Heart left ventricle (tissue), 16 donors: ENCODE measurements at regions not wholly inside any gene's neighbourhood (a gene's known extent, or its start where the extent isn't known, plus 50 kb on each side); places are given as distances from the start of the nearest gene placed in this dataset.

Experiments used
- ATAC-seq, 4 donors: fragments of 200-7000 bp; cut with Tn5 transposase; one replicate each; pipeline ENCODE4 v1.9.1; 2020 to 2022; ENCODE audit warnings: moderate library complexity in 4 of 4, mild to moderate bottlenecking in 3 of 4, moderate number of reproducible peaks in 1 of 4
- DNase-seq, 5 donors: peaks; one replicate each; pipeline ENCODE4 v3.0.0-alpha.2; 2020
- H3K27ac ChIP-seq, 12 donors: fragments of 200-600 bp; sonication (generic) in 4 of 12; one replicate each; pipeline versions ENCODE4 v1.5.0 to v1.8.0; 2016 to 2022; ENCODE audit warnings: mild to moderate bottlenecking in 2 of 12
- H3K27me3 ChIP-seq, 9 donors: fragments of 200-600 bp; sonication (generic) in 2 of 9; one replicate each; pipeline versions ENCODE4 v1.5.1 to v1.8.0; 2016 to 2022; ENCODE audit warnings: mild to moderate bottlenecking in 3 of 9
- H3K36me3 ChIP-seq, 9 donors: fragments of 200-600 bp; sonication (generic) in 2 of 9; one replicate each; pipeline versions ENCODE4 v1.5.0 to v1.8.0; 2018 to 2022; ENCODE audit warnings: mild to moderate bottlenecking in 2 of 9
- H3K4me1 ChIP-seq, 12 donors: fragments of 200-600 bp; sonication (generic) in 4 of 12; one replicate each; pipeline versions ENCODE4 v1.5.0 to v1.8.0; 2016 to 2022; ENCODE audit warnings: mild to moderate bottlenecking in 3 of 12
- H3K4me3 ChIP-seq, 12 donors: fragments of 200-600 bp; sonication (generic) in 4 of 12; one replicate each; pipeline versions ENCODE4 v1.5.0 to v1.8.0; 2017 to 2022; ENCODE audit warnings: mild to moderate bottlenecking in 9 of 12, moderate library complexity in 4 of 12
- H3K9me3 ChIP-seq, 12 donors: fragments of 200-600 bp; sonication (generic) in 4 of 12; one replicate each; pipeline versions ENCODE4 v1.5.0 to v1.8.0; 2016 to 2022; ENCODE audit warnings: mild to moderate bottlenecking in 1 of 12
- POLR2A ChIP-seq, 2 donors: fragments of 450-650 bp; IDR thresholded peaks; one replicate each; pipeline ENCODE4 v1.6.1; 2017; ENCODE audit warnings: antibody characterized with exemption in 2 of 2, mild to moderate bottlenecking in 2 of 2, moderate library complexity in 2 of 2
- WGBS, 4 donors: extraction: QIAGEN DNeasy Blood & Tissue Kit in 2 of 4; methylation state at CpG; one replicate each; pipeline versions ENCODE4 v1.1.5 to v1.1.7; 2013 to 2018; 5-methylcytosine and 5-hydroxymethylcytosine counted together
- intact Hi-C, 10 donors: fragments of 100-400 bp; cut with DNase I; formaldehyde crosslinking; loops; one replicate each; pipeline versions ENCODE4 v1.11.1 to v1.14.2; 2022
- TF ChIP-seq, protein P1 (sequence below), 12 donors: fragments of 200-600 bp; sonication (generic) in 4 of 12; IDR thresholded peaks; one replicate each; pipeline versions ENCODE4 v1.5.0 to v1.8.0; 2018 to 2022; ENCODE audit warnings: antibody characterized with exemption in 12 of 12, mild to moderate bottlenecking in 5 of 12
- donor health status: ischemic (EF 13 %, LVEDD 7.1; RV severe dilation, severe dysfunction).
- donor health status: healthy with polysubstance abuse.
- donor health status: DM: no; HTN: yes; CAD: no.
- donor health status: DM: no; HTN: no; CAD: no.
- donor health status: ischemic (EF 25% LVEDD 6.9; RV normal size, moderate dysfunction).
- donor health status: ischemic (EF 25% LVEDD 5.7; RV mildly dilated, moderate dysfunction).
- donor health status: healthy.
- donor health status: DM: yes; HTN: yes; CAD: no.
- donor health status: ischemic (EF 35%, LVEDD 5.7; RV mildly dilated, moderate dysfunction).
- donor health status: nonischemic (EF 11% LVEDD 7.7; RV severe dilation, severe dysfunction).
- donor health status: DM: yes; HTN: yes; CAD: no.
- donor health status: PGD.
- donor health status: ischemic (EF 29% LVEDD 5.4; RV normal size, mild dysfunction).
- donor health status: nonischemic (EF 23%, LVEDD 6.1; RV moderate dilation, normal function).

DNA sequence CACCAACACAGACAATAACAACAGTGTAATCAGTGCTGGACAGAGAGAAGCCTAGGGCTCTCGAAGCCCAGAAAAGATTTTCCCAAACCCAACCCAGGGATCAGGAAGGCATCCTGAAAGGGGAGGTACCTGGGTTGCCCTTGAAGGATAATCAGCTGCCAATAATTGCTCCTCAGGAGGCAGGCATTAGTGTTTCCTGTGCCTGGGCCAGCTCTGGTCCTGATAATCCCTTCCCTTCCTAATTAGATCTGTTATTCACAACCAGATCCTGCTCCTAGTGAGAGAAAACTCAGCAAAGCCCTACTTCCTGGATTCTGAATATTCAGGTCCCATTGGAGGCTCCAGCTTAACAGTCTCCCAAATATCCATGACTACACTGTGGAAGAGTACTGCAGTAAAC, 117.4 kb downstream of the DMRTA2 start:
- peaks cover 0 to 8% (median 0%) of the 10 kb centered on the region in 9 donors for H3K27me3 ChIP-seq
- H3K9me3 ChIP-seq: no peaks in the 10 kb centered on the region
- H3K4me1 ChIP-seq: no peaks in the 10 kb centered on the region
- ATAC-seq: no peak
- no peak overlapping the region for H3K4me3 ChIP-seq
- no peak overlapping the region for H3K27ac ChIP-seq
- WGBS, 4 donors: 22 to 40% (median 33%) methylated on average over 1 of the region's 1 CpG
- no peak for TF ChIP-seq POLR2A (IDR thresholded peaks at IDR 0.05)
- TF ChIP-seq, protein P1, sequence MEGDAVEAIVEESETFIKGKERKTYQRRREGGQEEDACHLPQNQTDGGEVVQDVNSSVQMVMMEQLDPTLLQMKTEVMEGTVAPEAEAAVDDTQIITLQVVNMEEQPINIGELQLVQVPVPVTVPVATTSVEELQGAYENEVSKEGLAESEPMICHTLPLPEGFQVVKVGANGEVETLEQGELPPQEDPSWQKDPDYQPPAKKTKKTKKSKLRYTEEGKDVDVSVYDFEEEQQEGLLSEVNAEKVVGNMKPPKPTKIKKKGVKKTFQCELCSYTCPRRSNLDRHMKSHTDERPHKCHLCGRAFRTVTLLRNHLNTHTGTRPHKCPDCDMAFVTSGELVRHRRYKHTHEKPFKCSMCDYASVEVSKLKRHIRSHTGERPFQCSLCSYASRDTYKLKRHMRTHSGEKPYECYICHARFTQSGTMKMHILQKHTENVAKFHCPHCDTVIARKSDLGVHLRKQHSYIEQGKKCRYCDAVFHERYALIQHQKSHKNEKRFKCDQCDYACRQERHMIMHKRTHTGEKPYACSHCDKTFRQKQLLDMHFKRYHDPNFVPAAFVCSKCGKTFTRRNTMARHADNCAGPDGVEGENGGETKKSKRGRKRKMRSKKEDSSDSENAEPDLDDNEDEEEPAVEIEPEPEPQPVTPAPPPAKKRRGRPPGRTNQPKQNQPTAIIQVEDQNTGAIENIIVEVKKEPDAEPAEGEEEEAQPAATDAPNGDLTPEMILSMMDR (IDR thresholded peaks at IDR 0.05): no peak
- H3K36me3 ChIP-seq: no peaks in the 10 kb centered on the region
- DNase-seq: no peak
- intact Hi-C loops: no loop called here

GRCh38 chr1:50300297-50300696, 122.9 kb downstream of the DMRTA2 start:
- Histone ChIP-seq H3K4me3 (no peak overlapping the region), H3K9me3 (no peaks in the 10 kb centered on the region), H3K36me3 (no peaks in the 10 kb centered on the region), H3K27ac (no peak overlapping the region), H3K4me1 (no peaks in the 10 kb centered on the region), H3K27me3 (no peaks in the 10 kb centered on the region)
- DNase-seq (no peak), ATAC-seq (no peak)
- no peak for TF ChIP-seq POLR2A (IDR thresholded peaks at IDR 0.05)
- TF ChIP-seq, protein P1 (IDR thresholded peaks at IDR 0.05): no peak
- WGBS, 4 donors: 69 to 76% (median 72%) methylated on average over 4 of the region's 4 CpGs
- intact Hi-C loops: no loop called here

- no peak for TF ChIP-seq POLR2A (IDR thresholded peaks at IDR 0.05)
- TF ChIP-seq, protein P1 (IDR thresholded peaks at IDR 0.05): no peak
- WGBS, 4 donors: 75 to 82% (median 78%) methylated on average over 5 of the region's 5 CpGs
- H3K27ac ChIP-seq: no peak overlapping the region
- ATAC-seq (no peak), DNase-seq (no peak)
- no peaks in the 10 kb centered on the region for H3K4me1 ChIP-seq
- no peak overlapping the region for H3K4me3 ChIP-seq
- no peaks in the 10 kb centered on the region for H3K9me3 ChIP-seq
- no peaks in the 10 kb centered on the region for H3K36me3 ChIP-seq
- intact Hi-C loops: no loop called here
- no peaks in the 10 kb centered on the region for H3K27me3 ChIP-seq
Measured at GRCh38 chr1:50295566-50295965, 127.7 kb downstream of the DMRTA2 start.

DNA sequence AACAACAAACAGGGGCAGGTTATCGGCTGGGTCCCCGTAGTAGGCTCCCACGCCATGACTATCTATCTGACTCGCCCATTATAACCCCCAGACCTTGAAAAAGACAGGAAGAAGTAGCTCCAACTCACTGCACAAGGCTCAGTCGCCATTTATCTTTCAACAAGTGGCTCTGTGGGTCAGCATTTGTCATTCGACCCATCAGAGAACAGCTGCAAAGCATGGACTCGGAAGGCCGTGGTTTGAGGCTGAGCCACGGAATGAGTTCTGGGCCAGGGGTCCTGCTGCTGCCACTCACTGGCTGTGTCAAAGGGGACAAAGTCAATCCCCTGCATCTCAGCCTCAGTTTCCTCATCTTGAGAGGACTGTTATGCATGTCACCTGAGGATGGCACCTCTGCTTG, 131.0 kb downstream of the DMRTA2 start:
- H3K4me1 ChIP-seq: no peaks in the 10 kb centered on the region
- ATAC-seq: no peak
- WGBS, 4 donors: 66 to 78% (median 70%) methylated on average over 9 of the region's 9 CpGs

More for the DNA sequence above, 131.0 kb downstream of the DMRTA2 start:
- no peak for DNase-seq
- no peaks in the 10 kb centered on the region for H3K36me3 ChIP-seq
- peaks cover 0 to 6% (median 0%) of the 10 kb centered on the region in 9 donors for H3K27me3 ChIP-seq
- H3K27ac ChIP-seq: no peak overlapping the region
- H3K9me3 ChIP-seq: no peaks in the 10 kb centered on the region
- intact Hi-C loops: no loop called here
- H3K4me3 ChIP-seq: no peak overlapping the region
- TF ChIP-seq POLR2A (IDR thresholded peaks at IDR 0.05): no peak
- TF ChIP-seq, protein P1 (IDR thresholded peaks at IDR 0.05): no peak
